ENCODE measurements at regions not wholly inside any gene's neighbourhood (a gene's known extent, or its start where the extent isn't known, plus 50 kb on each side); places are given as distances from the start of the nearest gene placed in this dataset.
A peak's percentile ranks its signal among the peaks of the same experiment; 100 is the strongest.

- no peak overlapping the region for H3K4me3 ChIP-seq (ENCODE audit: low read depth, low read length)
- TF ChIP-seq CTCF (IDR thresholded peaks at IDR 0.05; ENCODE audit: control insufficient read depth, extremely low read depth, insufficient read depth): no peak
- DNase-seq (ENCODE audit: low read depth): no peak
These were observed 73.9 kb upstream of the TAF9B start for GRCh38 chrX:78213331-78213730.

DNA sequence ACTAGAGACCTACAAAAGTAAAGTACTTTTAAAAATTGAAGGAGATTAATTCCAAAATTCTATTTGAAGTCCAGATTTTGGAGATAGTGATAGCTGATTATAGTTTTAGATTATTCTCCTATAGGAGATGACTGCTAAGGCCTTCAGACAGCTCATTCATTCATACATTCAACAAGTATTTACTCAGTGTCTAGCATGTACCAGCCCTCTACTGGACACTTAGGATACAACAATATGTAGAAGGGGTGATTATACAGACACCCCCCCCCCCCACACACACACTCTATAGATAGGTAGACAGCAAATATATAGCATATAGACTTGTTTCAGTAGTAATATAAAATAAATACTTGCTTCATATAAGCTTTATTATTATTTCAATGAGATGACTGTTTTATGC lies 60.4 kb upstream of the TAF9B start:
- no peak overlapping the region for H3K4me3 ChIP-seq (ENCODE audit: low read depth, low read length)
- no peak for DNase-seq (ENCODE audit: low read depth)
- peak; percentile 21; the same call in 1 of the 2 replicates for TF ChIP-seq CTCF (IDR thresholded peaks at IDR 0.05; ENCODE audit: control insufficient read depth, extremely low read depth, insufficient read depth)
